Left renal pelvis (tissue), 4 donors: ENCODE measurements at regions not wholly inside any gene's neighbourhood (a gene's known extent, or its start where the extent isn't known, plus 50 kb on each side); places are given as distances from the start of the nearest gene placed in this dataset.

Experiments
- DNase-seq, 4 donors: peaks; one replicate each; pipeline ENCODE4 v3.0.0-alpha.2; 2013; ENCODE audit warnings: low read depth in 4 of 4, low spot score in 3 of 4

- no peak for DNase-seq
These were observed 64.2 kb upstream of the PCSK5 start for GRCh38 chr9:75826314-75826713.

GRCh38 chr9:75830303-75830702 lies 60.2 kb upstream of the PCSK5 start:
- no peak for DNase-seq

- no peak for DNase-seq
These were observed 56.7 kb upstream of the PCSK5 start for GRCh38 chr9:75833778-75834177.

- no peak for DNase-seq
These were observed 55.6 kb upstream of the PCSK5 start for GRCh38 chr9:75834878-75835277.
